Prostate gland (tissue), 2 donors: ENCODE measurements at regions not wholly inside any gene's neighbourhood (a gene's known extent, or its start where the extent isn't known, plus 50 kb on each side); places are given as distances from the start of the nearest gene placed in this dataset.

Source experiments
- POLR2A ChIP-seq: fragments of 450-650 bp; IDR thresholded peaks from one replicate; pipeline ENCODE4 v1.6.1; 2016; ENCODE audit warnings: antibody characterized with exemption, mild to moderate bottlenecking
- POLR2AphosphoS5 ChIP-seq: sonication (generic); formaldehyde crosslinking; IDR thresholded peaks from one replicate; pipeline ENCODE4 v1.6.1; 2017; ENCODE audit warnings: antibody characterized with exemption
- TF ChIP-seq, protein P1 (sequence below), 4 experiments: fragments of 200-600 bp in 2 of 4; fragments of 450-650 bp in 2 of 4; sonication (generic) in 2 of 4; IDR thresholded peaks; 1 replicate in 3 of 4; 2 replicates in 1 of 4; pipeline ENCODE4 v1.5.1; 2016 to 2019; ENCODE audit warnings: antibody characterized with exemption in 4 of 4, mild to moderate bottlenecking in 2 of 4, moderate library complexity in 2 of 4

DNA sequence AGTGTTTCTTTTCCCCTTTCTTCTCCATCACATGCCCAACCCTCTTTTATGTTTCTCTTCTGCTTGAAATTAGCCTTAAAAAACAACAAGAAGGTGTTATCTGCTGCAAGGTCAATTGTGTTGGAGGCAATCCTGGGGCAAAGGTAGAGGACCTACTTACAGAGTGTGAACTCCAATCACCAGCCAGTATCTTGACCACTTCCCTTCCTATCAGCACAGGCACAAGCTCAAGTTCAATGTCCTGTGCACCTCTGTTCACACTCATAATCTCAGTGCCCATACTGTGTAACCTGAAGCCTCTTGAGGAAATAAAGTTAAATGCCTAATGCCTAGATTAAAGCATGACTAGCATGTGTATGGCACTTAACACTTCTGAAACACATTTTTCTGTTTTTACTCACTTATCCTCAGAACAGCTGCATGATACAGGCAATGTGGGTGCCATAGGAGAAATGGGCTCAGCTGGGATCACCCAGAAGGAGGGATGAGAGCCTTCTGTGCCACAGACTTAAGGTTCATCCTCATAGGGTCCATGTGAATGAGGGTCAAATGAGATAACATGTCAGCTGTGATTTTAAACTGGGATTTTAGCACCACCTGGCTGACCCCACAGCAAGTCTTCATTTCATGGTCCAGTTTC is 701.5 kb downstream of the BCL11A start:
- TF ChIP-seq, protein P1, sequence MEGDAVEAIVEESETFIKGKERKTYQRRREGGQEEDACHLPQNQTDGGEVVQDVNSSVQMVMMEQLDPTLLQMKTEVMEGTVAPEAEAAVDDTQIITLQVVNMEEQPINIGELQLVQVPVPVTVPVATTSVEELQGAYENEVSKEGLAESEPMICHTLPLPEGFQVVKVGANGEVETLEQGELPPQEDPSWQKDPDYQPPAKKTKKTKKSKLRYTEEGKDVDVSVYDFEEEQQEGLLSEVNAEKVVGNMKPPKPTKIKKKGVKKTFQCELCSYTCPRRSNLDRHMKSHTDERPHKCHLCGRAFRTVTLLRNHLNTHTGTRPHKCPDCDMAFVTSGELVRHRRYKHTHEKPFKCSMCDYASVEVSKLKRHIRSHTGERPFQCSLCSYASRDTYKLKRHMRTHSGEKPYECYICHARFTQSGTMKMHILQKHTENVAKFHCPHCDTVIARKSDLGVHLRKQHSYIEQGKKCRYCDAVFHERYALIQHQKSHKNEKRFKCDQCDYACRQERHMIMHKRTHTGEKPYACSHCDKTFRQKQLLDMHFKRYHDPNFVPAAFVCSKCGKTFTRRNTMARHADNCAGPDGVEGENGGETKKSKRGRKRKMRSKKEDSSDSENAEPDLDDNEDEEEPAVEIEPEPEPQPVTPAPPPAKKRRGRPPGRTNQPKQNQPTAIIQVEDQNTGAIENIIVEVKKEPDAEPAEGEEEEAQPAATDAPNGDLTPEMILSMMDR (IDR thresholded peaks at IDR 0.05): no peak
- TF ChIP-seq POLR2A (no peak), POLR2AphosphoS5 (no peak)
